ENCODE measurements at regions not wholly inside any gene's neighbourhood (a gene's known extent, or its start where the extent isn't known, plus 50 kb on each side); places are given as distances from the start of the nearest gene placed in this dataset.

DNA sequence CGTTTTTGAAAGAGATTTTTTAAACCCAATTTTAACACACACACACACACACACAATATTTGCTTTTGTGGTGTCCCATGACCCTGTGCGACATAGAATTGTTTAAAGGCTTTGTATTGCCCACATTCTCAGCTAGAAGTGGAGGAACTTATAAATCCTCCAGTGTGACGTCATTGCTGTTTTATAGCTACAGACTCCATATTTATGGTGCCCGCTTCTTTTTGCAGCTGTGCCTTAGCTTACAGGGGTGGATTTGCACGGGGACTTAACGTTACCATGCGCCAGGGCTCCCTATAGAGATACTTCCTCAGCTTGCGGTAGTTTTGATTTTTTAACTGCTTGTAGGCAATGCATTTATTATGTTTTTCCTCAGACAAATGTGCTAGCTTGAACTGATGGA lies 101.9 kb upstream of the SMIM21 start:
- TF ChIP-seq, protein P1, sequence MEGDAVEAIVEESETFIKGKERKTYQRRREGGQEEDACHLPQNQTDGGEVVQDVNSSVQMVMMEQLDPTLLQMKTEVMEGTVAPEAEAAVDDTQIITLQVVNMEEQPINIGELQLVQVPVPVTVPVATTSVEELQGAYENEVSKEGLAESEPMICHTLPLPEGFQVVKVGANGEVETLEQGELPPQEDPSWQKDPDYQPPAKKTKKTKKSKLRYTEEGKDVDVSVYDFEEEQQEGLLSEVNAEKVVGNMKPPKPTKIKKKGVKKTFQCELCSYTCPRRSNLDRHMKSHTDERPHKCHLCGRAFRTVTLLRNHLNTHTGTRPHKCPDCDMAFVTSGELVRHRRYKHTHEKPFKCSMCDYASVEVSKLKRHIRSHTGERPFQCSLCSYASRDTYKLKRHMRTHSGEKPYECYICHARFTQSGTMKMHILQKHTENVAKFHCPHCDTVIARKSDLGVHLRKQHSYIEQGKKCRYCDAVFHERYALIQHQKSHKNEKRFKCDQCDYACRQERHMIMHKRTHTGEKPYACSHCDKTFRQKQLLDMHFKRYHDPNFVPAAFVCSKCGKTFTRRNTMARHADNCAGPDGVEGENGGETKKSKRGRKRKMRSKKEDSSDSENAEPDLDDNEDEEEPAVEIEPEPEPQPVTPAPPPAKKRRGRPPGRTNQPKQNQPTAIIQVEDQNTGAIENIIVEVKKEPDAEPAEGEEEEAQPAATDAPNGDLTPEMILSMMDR (conservative IDR thresholded peaks at IDR 0.05), result no peak
- TF ChIP-seq EZH2 (IDR thresholded peaks at IDR 0.05; ENCODE audit: low read depth), result no peak
